DMS53 treated with DMSO at 0.1 percent for 48 hours (cell line): ENCODE measurements at regions not wholly inside any gene's neighbourhood (a gene's known extent, or its start where the extent isn't known, plus 50 kb on each side); places are given as distances from the start of the nearest gene placed in this dataset.

Experiments used
- DNase-seq: peaks from one replicate; lab custom pipeline; 2025; ENCODE audit not compliant: unreplicated experiment; lab: John Stamatoyannopoulos, UW

GRCh38 chr4:13133700-13134099, 350.4 kb downstream of the RAB28 start:
- no peak for DNase-seq

- no peak for DNase-seq
Observed at GRCh38 chr4:13130848-13131247, 353.3 kb downstream of the RAB28 start.

DNA sequence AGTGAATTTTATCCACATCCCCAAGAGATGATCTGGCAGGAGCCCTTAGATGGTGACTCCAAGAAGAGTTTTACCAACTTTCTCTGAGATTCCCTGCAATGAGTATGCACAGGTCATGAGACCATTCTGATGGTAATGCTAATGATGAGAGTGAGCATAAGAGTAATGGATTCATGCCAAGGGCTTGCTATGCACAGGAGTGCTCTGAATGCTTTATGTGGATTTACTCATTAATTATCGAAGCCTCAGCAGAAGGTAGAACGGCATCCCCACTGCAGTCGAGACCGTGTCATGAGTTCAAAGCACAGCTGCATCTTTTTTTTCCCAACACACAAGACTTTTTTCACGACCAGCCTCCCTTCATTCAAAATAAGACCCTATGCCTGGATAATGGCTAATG, 355.0 kb downstream of the RAB28 start:
- DNase-seq: no peak

- peak; percentile 9 for DNase-seq
Observed at GRCh38 chr4:13126976-13127910, 356.9 kb downstream of the RAB28 start.

DNA sequence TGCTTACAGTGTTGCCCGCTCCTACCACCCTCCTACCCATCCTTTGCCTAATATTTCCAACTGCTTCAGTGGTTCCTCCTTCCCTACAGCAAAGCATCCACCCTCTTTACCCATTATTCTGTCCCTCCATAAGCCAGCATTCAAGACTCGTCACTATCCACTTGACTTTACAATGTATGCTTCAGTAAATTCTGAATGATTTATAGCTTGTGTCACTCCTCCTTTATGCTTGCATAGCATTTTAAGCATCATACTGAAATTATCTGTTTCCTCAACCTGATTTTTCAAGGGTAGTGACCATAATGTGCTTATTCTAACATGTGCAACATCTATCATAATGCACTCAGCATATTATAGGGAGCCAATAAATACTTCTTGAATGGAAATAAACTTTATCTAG, 365.5 kb downstream of the RAB28 start:
- DNase-seq: peak; percentile 65

DNA sequence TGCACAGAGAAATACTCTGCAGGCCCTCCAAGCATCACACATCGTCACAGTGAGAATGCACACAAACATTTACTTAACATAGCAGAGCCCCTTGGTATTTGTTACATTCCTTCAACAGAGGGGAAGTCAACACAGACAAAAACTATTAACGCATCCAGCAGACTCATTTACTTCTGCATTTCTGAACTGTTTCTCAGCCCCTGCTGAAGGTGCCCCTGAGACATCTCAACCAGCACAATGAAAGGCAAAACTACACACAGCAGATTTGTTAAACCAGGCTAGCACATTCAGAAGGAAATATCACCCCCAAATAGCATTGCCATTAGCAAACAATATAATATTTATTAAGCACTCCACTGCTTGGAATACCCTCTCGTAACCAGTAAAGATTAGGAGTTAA, 367.0 kb downstream of the RAB28 start:
- DNase-seq: no peak

GRCh38 chr4:13112030-13112429, 372.1 kb downstream of the RAB28 start:
- no peak for DNase-seq

DNA sequence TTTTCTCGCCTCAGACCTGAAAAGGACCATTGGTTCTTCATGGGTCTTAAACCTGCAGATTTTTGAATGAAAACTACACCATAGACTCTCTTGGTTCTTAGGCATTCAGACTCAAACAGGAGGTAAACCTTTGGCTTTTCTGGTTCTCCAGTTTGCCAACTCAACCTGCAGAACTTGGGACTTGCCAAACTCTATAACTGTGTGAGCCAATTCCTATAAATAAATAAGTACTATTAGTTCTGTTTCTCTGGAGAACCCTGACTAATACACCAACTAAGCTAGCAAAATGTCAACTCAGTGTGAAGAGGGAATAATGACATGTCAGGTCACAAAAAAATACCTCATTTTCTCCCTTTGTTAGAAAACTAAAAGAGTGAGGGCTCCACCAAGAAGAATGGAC, 374.6 kb downstream of the RAB28 start:
- DNase-seq: no peak

DNA sequence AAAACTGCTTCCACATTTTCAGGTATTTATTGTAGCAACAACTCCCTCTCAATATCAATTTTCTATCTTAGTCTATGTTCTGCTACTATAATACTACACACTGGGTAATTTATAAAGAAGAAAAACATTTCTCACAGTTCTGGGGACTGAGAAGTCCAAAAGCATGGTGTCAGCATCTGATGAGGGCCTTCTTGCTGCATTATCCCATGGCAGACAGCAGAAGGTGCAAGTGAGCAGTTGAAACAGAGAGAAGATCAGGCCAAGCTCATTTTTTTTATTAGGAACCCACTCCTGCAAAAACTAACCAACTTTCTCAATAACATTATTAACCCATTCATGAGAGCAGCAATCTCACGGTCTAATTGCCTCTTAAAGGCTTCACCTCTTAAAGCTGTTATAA, 376.0 kb downstream of the RAB28 start:
- no peak for DNase-seq

- no peak for DNase-seq
Observed at GRCh38 chr4:13103382-13104015, 380.6 kb downstream of the RAB28 start.

- DNase-seq: no peak
Observed at GRCh38 chr4:13102092-13102742, 381.9 kb downstream of the RAB28 start.

GRCh38 chr4:13097971-13098370, 386.2 kb downstream of the RAB28 start:
- no peak for DNase-seq

DNA sequence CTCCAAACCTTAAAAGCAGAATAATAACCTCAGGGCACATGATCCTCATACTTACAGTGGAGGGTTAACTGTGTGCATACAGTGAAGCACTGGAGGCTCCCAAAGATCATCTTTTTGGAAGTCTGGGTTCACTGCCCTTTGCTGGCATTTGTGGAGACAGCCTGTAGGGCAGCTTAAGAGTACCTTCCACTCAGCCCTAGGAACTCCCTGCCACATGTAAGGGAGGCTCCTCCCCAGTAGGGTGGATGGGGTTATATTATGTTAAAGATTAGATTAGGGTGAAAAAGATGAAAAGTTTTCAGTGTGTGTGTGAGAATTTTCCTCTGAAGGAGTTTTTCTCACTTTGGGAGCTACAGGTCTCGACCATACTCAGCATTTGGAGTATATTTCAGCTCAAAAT, 388.4 kb downstream of the RAB28 start:
- DNase-seq: no peak

- DNase-seq: no peak
Observed at GRCh38 chr4:13093170-13093569, 391.0 kb downstream of the RAB28 start.

DNA sequence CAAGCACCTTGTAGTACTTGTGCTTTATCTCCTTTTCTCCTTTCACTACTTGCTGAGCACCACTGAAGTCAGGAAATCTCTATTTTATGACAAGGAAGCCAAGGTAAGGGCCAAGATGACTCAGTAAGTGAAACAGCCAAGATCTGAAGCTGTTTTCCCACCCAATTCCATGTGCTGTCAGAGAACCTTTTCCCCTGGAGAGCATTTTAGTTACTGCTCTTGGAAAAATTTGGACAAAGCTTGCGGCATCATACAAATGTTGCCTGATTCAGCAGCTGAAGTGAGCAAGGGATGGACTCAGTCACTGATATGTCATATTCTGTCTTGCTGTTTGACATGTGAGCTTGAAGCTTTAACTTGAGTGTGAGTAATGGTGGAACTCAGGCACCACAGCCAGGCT, 391.4 kb downstream of the RAB28 start:
- DNase-seq: no peak

DNA sequence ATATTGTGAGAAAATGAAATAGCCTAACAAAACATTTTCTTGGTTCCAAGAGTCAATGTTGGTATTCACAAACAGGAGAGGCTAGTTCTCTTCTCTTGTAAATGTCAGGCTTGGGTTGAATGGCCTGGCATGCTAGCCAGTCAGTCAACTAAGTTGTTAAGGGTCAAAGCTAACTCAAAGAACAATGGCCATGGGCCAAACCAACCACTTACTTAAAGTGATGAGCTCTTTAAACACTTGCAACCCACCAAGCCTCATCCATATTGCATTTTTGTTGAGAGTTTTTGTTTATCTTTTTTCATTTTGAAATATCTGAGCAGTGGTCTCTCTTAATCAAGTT, 394.5 kb downstream of the RAB28 start:
- no peak for DNase-seq

- DNase-seq: no peak
Observed at GRCh38 chr4:13088726-13089658, 395.1 kb downstream of the RAB28 start.

DNA sequence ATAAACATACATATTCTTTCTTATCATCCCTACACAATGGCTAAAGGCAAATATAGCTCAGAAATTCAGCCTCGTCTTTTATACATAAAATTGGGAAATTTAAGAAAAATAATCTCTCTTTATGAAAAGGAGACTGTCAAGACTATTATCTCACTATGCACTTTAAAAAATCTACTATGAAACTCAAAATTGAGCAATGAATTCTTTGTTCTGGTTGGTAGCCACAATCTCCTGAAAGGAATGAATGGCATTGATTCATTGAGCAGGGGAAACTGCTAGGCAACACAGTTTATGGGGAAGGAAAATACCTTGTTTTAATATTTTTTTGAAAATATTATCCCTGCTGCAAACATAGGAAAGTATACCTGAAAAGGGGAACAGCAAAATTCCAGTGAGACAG, 397.1 kb downstream of the RAB28 start:
- no peak for DNase-seq

DNA sequence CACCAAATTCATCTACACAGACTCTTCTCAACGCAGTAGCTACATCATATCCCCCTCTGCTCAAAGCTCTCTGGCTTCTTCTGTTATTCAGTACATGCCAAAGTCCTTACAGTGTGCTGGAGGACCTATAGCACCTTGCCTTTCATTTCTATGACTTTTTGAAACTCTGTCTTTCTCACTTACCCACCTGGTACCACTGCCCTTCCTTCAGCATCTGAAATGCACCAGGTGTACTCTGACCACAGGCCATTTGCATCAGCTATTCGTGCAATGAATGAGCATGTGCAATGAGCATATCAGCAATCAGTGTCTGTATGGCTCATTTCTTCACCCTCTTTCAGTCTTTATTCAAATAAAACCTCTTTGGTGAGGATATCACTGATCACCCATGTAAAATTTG, 399.9 kb downstream of the RAB28 start:
- DNase-seq: no peak

DNA sequence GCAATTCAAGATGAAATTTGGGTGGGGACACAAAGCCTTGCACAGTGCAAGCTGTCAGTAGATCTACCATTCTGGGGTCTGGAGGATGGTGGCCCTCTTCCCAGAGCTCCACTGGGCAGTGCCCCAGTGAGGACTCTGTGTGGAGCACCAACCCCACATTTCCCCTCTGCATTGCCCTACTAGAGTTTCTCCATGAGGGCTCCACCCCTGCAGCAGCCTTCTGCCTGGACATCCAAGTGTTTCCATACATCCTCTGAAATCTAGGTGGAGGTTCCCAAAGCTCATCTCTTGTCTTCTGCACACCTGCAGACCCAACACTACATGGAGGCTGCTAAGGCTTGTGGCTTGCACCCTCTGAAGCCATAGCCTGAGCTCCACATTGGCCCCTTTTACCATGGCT, 402.3 kb downstream of the RAB28 start:
- no peak for DNase-seq

- no peak for DNase-seq
Observed at GRCh38 chr4:13067077-13067476, 417.1 kb downstream of the RAB28 start.
